GM20431 (cell line): ENCODE measurements at regions not wholly inside any gene's neighbourhood (a gene's known extent, or its start where the extent isn't known, plus 50 kb on each side); places are given as distances from the start of the nearest gene placed in this dataset.

Source experiments
- in situ Hi-C: fragments of 300-500 bp; cut with MseI, MboI; formaldehyde crosslinking; loops from one replicate; pipeline ENCODE4 v1.15.0; 2020; ENCODE audit warnings: low sequenced_read_pairs; ENCODE audit not compliant: unreplicated experiment

DNA sequence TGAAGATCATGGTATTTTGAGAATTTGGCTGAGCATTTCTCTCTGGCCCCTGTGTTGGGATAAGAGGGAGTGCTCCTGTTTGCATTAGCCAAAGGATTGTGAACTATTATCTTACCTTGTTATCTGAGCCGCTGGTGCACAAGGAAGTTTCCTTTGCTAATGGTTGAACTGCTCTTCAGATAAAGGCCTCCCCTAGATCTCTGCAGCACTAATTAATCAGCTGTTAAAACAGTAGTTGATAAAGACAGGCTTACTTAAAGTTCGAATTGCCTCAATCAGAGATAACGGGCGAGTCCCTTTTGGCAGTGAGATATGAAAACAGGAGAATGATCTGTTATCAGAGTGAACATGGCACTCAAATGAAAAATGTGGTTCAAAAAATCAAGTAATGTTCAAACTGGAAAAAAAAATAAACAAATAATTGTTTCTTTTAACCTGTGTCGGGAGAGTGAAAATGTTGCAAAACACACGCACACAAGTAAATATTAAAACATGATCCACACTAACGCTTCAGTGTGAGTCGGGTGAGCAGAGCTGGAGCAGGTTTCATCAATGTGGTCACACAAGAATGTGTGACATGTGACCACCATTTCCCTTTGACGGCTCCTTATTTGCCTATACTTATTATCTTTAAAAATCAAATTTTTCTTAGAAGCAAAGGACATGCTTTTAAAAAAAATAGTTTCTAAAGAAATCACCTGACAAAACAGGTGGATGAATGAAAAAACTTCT, 469.1 kb downstream of the SOX2 start:
- in situ Hi-C loops = no loop called here

DNA sequence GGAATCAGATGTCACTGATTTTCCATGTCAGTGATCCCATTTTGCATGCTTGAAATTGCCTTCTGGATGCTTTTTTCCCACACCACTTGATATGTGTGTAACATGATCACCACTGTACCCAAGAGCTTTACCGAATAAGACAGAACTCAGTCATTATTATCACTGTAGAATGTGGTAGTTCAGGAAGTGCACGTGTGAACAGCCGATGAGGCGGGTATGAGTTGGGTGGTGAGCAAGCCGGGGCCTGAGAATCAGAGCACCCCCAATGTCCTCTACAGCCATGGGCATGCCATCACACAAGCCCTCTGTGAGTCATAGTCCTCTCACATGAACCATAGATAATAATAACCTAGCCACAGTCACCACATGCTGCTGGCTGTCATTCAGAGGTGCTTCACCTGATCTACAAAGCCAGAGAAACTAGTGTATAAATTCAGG, 470.8 kb downstream of the SOX2 start:
- in situ Hi-C loops = no loop called here

DNA sequence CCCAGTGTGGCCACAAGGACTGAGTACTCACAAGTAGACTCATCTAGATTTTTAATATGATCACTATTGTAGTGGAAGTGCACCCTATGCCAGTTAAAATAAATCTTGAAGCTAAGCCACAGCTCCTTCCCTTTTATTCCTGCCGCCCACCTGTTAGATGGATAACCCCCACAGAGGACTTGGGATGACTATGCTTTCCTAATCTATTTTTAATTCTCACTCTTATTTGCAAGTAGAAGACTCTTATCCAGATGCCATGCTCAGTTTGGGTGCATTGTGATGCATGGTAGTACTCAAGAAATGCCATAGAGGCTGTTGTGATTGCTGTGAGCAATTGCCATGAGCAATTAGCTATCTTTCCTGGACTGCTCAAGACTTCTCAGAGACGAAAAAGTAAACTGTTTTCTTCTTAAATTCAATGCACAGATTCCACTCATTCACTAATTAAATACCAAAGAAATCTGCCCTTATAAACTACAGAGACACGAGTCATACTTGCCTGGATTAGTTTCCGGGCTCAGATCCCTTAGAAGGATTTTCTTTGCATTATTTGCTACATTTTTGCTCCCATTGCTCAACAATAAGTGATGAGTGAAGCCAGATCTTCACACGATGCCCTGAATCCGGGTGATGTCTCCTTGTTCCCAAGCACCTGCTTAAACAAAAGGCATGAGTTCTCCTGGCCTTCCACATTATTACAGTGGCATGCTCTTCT, 472.1 kb downstream of the SOX2 start:
- in situ Hi-C loops = no loop called here

DNA sequence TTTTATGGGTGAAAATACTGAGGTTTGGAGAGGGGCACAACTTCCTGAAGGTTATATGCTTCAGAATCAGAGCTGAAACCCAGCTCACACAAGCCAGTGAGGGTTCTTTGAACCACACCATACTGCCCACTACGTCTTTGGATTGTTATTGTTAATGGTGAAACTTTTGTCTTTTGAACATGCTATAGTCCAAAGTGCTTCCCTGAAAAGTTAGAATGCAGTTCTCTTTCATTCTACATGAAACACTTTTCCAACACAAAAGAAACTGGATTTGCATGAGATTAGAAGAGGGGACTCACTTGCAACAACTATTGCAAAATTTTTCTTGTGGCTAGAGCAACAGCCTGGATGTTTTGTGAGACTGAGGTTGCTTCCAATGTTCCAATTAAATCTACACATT, 473.6 kb downstream of the SOX2 start:
- in situ Hi-C loops = no loop called here

DNA sequence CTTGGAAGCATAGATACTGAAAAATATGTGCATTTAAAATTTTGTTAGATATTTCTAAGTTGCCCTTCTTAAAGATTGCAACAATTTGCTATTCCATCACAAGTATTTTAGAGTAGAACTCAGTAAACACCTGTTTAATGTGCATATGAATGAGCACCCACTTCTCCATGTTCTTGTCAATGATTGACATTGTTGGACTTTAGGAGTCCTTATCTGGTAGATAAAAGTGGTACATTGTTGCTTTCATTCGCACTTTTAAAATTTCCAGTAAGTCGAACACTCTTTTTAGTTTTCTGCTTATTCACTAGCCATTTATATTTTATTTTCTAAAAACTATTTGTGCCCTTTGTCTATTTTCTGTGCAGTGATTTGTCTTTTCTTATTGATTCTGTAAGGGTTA, 478.3 kb downstream of the SOX2 start:
- in situ Hi-C loops = no loop called here

DNA sequence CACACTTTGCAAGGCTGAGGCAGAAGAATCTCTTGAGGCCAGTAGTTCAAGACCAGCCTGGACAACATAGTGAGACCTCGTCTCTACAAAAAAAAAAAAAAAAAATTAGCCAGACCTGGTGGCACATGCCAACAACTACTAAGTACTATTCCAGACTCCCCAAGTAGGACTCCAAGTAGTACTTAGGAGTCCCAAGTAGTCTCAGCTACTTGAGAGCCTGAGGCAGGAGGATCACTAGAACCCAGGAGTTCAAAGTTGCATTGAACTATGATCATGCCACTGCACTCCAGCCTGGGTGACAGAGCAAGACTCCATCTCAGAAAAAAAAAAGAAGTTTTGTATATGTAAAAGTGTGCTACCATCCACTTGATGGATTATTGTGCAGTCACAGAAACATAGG, 486.6 kb downstream of the SOX2 start:
- in situ Hi-C loops = no loop called here

DNA sequence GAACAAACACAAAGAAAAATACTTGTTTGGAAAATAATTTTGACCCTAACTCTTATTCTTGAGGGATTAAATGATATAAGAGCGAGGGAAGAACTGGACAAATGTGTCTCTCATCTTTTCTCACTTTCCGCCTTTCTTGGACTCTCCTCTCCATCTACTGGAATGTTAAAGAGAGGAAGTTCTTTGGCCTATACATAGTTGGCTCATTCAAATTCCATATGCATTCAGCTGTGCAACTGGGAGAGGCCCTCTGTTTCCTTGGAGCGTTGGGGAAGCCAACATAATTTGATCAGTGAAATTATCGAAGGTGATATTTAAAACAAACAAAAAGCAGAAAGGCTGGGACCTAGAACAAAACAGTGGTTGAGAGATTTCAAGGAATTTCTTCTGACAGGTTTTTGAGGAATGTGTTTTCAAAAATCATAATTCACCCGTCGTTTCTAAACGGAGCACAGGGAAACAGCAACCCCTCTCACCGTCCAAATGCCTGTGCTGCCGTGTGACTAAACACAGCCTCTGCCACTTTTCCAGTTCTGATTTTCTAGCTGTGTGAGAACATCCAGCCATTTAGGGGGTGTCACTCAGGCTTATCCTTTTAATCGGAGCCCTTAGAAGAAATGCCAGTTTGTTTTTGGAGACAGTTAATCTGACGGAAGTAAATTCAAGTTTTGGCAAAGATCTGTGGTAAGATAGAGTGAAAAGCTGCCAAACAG, 489.9 kb downstream of the SOX2 start:
- in situ Hi-C loops = no loop called here

DNA sequence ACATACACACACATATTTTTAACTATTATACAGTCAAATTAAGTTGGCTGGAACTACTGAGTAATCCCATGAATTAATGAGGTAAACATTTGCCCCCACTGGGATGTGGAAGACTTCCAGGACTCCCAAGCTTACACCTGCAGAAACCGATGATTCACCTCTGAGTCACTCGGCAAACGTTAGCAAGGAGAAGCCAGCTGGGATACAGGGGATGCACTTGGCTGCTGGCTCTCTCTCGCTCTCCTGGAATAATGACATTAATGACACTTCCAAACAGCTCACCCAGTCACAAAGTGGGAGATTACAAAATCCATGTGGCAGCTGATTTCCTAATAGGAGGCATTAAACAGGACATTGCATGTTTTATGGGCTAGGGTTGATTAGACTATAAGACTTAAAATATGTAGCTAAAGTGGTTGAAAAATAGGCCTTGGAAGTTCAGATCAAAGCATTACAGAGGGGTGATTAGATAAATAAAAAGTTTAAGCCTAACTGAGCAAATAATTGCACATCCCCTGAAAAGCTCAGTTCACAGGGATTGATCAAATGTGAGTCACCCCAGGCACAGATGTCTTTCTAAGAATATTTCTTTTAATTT, 500.9 kb downstream of the SOX2 start:
- in situ Hi-C loops = no loop called here

DNA sequence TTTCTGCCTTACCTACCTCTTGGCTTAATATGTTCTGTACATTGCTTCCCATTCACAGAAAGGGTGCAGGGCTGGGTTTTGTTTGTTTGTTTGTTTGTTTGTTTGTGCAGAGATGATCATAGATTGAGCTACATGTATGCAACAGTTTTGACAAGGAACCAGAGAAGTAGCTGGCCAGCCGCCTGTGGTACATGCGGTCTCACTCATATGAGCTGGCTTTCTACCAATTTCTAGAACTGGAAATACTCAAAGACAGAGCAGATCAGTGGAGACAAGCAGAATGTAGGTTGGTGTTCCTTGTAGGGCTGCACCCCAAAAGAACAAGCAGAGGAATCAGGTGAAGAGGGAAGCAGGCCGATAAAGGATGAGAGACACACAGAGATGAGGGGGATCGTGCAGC, 502.7 kb downstream of the SOX2 start:
- in situ Hi-C loops = no loop called here

DNA sequence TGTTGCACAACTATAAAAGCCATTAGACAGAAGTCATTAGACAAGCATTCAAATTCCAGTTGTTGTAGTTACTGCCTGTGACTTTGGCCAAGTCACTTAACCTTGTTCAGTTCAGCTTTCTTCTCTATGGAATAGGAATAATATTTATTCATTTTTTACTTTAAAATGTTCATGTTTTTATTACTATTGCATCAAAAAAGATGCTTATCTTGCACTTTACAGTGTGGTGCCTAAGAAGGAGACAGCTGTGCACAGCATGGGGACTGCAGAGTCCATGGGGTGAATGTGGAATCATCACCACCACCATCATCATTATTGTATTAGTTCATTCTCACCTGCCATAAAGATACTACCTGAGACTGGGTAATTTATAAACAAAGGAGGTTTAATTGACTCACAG, 504.2 kb downstream of the SOX2 start:
- in situ Hi-C loops = no loop called here

DNA sequence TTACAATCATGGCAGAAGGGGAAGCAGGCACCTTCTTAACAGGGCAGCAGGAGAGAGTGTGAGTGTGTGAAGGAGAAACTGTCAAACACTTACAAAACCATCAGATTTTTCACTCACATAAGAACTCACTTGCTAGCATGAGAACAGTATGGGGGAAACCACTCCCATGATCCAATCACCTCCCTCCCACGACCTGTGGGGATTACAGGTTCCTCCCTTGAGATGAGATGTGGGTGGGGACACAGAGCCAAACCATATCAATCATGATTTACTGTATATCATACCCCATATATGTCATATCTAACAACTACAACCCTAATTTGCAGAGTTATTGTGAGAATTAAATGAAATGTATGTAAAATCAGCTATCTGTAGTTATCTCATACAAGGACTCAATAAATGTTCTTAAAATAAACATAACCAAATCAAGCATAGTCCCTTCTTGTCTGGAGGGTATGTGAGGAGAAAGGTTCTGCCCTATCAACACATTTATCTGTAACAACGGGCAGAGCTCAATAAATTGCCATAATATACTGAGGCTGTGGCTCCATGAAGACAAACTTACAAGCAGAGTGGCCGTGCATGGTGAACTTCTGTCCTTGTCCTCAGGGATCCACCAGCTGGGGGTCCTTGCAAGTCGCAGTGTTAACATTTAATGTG, 504.7 kb downstream of the SOX2 start:
- in situ Hi-C loops = no loop called here

DNA sequence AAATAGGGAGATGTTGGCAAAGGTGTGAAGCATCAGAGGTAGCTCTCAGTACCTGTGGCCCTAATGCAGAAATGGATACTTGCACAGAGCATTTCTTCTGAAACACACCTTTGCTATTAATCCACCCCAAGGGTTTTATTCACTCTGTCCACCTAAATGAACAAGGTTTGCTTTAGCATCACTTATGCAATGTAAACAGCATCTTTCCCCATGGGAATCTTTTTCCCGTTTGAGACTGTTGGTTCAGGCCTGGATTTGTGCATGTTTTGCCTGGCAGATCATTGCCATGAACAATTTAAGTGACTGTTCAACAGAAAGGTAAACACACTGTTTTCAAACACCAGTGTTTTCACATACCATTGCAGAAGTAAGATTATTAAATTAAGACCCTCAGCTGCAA, 508.3 kb downstream of the SOX2 start:
- in situ Hi-C loops = no loop called here

DNA sequence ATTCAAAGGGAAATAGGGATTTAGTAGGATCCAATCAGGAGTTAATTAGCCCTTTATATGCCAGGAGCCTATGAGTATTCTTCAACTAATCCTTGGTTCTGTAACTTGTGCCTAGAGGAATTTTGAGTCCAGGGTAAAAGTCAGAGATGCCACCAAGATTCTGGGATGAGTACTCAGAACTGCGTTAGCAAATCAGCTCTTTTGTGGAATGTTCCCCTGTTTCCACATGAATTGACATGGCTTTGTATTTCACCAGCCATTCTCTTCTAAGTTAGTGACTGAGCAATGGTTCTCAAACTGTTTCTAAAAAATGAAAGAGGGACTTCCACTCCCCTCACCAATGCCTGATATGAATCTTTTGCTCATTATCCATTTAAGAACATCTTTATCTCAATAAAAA, 508.7 kb downstream of the SOX2 start:
- in situ Hi-C loops = no loop called here

DNA sequence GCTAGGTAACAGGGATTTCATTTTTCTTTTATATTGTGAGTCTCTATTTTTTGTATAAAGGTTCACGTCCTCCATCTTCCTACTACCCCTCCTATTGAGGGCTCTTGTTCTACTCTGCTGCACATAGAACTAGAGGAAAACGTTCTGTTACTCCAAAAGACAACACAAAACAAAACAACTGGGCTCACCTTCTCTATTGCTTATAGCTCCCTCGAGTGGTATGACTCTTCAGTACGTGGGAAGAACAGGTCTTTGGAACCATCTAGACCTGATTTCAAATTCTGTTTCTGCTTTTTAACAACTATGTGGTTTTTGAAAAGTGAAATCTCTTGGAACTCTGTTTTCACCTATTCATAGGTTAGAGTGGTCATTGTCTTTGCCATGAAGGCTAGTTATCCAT, 515.3 kb downstream of the SOX2 start:
- in situ Hi-C loops = no loop called here

DNA sequence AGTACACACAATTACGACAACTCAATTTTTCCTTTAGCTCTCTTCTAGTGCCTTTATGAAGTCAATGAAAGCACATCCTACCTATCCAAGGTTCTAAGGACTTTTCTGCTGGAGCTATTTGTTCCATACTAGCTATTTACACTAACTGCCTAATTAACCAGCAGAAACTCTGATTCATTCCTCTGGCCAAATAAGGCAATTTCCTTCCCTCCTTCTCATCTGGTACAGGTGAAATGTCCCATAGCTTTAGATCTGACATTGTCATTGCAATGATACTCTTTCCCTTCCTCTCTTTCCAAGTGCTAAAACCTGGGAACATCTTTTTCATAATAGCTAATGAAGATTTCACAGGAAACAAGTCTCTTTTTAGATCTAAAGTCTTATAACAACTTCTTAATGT, 521.7 kb downstream of the SOX2 start:
- in situ Hi-C loops = no loop called here

DNA sequence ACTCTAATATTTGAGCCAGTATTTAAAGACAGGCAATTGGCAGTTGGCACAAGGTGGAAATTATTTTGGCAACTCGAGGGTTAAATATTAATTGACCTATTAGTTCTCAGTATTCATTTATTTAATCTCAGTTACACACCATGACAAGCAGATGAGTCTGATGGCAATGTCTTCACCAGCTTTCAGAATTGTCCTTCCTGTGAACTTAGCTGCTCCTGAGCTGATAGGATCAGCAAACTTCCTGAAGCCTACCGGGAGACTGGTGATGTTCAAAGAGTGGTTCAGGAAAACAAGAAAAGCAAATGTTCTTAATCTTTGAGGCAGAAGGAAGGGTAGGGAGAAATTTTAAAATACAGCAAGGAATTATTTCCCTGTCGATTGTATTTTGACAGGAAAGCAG, 522.2 kb downstream of the SOX2 start:
- in situ Hi-C loops = no loop called here

DNA sequence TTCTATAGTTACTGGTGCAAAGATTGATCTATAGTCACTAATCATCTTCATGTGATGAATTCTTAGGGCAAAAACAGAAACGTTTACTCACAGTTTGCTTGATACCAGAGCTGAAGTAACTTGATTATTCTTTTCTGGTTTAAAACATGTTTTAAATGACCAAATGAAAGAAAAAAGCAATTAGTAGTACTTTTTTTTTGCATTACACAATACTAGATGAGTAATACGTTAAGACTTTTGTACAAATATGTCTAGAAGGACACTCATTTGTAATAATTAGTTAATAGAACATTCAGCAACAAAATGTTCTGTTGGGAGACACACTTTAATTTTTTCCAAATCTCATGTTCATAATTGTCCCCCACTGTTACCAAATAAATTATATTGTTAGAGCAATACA, 523.2 kb downstream of the SOX2 start:
- in situ Hi-C loops = no loop called here

DNA sequence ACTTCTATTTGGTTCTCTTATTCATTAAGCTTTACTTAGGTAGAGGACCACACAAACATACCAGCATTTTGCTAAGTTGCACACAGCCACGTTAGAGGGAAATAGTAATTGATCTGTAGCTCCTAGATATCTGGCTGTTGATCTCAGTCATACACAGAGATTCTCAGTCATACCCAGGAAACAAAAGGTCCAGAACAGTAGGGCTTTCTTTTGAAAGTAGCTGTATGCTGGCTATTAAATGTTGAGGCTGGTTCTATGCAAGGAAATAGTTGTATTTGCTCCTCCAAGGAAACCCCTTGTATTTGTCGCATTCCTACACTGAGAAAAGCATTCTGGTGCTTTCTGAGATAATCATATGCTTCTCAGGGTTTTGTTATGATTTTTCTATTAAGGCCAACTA, 523.8 kb downstream of the SOX2 start:
- in situ Hi-C loops = no loop called here

DNA sequence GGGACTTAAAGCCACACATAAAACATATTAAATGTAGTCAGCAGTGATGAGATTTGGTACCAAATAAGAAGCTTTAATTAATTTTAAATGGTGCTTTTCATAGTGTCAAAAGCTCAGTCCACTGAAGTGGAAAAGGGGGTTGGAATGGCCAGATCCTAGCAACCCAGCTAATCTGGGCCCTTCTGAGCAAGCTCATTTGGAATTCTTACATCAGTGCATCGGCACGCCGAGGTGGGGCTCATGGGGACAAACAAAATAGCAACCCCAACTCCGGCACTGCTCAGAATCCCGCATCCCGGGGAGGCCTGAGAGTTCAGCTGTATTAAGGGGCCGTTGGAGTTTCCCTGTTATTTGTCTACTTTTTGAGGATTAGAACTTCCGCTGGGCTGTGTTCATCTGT, 526.4 kb downstream of the SOX2 start:
- in situ Hi-C loops = no loop called here

DNA sequence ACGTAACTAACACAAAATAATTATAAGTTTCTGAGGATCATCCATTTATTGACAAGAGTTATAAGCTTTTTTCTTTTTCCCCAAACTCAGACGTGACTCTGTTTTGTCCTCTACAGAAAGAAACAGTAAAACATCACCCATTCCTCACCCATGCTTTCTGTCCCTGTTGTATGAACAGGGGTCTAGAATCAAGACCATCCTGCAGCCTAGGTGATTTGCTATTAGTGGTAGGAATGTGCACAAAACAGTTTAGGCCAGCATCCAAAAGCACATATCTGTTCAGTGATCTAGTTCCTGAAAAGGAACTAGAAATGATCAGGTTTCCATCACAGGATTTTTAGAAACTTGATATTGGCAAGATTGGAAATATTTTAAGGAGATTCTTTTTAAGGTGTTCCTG, 527.6 kb downstream of the SOX2 start:
- in situ Hi-C loops = no loop called here
